HT-29 (cell line): ENCODE measurements at regions not wholly inside any gene's neighbourhood (a gene's known extent, or its start where the extent isn't known, plus 50 kb on each side); places are given as distances from the start of the nearest gene placed in this dataset. TPM values are rescaled to one million over a fixed set of nuclear protein-coding genes. Genes with fewer than 3 reads are reported as not detected.

Experiments
- DNase-seq: peaks from one replicate; pipeline ENCODE4 v3.0.0-alpha.2; 2015; ENCODE audit warnings: low spot score
- small RNA-seq: library from RNA; depleted of rRNA; stranded (forward); fragments of <200 nt; gene quantifications from one replicate; pipeline ENCODE3, GENCODE V24; 2014

DNA sequence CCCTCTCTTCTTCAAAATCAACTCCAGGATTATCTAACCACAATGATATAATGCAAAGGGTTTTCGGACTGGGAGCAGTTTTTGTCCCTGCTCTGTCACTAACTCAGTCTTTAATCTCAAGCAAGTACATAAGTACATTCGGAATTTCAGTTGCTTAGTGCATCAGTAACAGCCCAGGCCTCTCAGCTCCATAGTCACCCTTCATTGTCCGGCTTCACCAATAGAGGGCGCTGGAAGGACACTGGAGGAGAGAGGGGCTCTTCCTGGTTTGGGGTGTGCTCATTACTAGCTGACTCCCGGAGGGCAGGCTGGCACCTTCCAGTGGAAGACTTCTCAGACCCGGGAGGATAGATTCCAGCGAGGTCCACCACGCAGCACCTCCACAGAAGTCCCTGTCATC lies 90.4 kb upstream of the PDGFD start:
- peak; percentile 67 for DNase-seq

DNA sequence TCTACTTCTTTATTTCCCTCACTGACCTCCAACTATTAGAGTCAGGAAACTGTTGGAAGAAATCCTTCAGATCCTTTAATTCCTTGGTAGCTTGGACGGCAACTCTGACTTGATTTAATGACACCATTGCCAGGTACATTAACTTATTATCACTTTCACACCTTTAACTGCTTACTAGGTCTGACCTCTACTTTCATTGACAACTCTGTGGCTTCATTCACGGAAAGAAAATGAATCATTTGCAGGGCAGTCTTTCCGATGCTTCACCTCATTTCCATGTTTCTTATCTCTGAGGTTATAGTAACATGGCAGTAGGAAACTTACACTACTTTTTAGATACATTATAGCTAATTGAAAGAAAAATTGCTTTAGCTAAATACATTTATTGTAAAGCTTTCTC lies 82.6 kb upstream of the PDGFD start:
- no peak for DNase-seq

DNA sequence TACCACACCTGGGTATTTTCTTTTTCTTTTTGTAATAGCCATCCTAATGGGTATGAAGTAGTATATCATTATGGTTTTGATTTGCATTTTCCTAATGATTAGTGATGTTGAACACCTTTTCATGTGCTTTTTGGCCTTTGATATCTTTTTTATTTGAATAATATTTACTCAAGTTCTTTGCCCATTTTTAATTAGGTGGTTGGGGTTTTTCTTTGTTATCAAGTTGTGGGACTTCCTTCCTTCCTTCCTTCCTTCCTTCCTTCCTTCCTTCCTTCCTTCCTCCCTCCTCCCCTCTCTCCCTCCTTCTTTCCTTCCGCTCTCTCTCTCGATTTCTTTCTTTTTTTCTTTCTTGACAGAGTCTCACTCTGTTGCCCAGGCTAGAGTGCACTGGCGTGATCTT lies 75.0 kb upstream of the PDGFD start:
- DNase-seq, result no peak

DNA sequence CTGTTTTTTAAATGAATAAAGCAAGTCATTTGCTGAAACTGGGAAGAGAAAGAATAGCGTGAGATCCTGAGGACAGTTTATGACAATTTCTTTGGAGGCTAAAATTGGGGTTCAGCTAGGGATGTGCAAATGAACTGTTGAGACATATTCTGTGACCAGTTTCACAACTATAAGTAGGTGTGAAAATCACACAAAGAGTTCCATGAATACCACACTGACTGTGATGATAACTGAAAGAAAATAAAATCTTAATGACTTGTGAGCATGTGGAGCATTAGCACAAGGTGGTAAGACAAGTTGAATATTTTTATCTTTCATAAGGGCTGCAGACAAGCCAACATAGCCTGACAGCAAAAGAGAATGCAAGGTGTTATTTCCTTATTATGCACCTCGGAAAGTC lies 61.1 kb upstream of the PDGFD start:
- DNase-seq, result no peak

DNA sequence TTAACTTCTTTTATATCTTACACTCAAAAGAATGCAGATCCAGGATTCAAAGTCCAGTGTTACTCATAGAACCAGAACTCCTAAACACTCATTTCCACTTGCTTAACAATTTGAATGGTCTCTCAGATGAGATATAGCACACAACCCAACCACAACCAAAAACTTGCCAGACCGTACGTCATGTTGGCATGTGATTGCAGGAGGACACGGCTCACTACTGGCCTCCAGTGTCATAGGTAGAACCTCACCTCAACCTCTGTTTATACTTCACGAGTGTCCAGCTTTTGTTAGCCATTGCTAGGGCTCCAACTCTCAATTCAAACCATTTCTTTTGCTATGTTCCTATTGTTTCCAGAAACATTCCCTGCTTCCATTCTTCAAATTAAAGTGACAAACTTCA lies 58.5 kb upstream of the PDGFD start:
- peak; percentile 3 for DNase-seq

DNA sequence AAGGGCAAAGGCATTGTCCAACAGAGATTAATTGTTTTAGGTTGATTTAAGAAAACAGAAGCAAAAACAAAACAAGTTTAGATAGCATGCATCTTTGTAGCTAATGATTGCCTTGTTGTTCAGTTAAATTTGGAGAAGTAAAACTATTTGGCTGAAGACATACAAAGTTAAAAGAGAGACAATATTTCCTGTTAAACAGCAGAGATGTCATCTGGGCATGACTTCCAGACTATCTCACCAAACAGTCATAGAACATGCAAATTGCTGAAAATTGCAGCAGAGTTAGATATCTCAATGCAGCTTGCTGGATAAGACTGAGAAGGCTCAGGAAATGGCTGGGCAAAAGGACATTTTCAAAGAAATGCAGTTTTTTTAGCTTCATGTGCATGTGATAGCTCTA lies 57.5 kb upstream of the PDGFD start:
- no peak for DNase-seq

DNA sequence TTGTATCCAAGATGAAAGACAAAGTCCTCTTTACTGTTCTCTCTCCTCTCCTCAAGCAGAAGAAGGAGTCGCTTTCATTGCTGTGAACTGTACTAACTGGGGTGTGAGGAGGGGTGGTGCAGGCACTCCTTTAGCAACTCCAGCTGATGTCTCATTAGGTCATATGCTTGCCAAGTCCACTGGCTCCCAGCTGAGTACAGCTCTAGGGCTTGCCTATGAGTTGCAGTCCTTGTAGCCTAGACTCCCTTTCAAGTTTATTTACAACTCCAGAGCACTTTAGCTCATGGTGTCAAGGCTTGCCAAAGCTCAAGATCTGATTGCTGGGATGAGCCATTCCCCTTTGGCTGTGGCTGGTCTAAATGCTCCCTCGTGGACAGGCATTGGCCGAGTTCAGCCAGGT lies 55.1 kb upstream of the PDGFD start:
- no peak for DNase-seq

DNA sequence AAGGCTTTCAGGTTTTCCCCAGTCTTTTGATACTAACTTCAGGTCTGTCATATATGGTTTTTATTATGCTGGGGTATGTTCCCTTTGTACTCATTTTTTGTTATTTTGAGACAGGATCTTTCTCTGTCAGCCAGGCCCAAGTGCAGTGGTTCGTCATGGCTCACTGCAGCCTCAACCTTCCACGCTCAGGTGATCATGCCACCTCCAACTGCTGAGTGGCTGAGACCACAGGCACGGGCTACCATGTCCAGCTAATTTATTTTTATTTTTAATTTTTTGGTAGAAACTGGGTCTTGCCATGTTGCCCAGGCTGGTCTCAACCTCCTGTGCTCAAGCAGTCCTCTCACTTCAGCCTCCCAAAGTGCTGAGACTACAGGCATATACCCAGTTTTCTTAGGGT lies 50.6 kb upstream of the PDGFD start:
- no peak for DNase-seq

Small RNA genes lying in the stretch of these regions (small RNA-seq; reads per million reads assigned to genes)
- gene AP001485.1 (not detected), gene MIR7641-1 (not detected)
